ENCODE measurements at regions not wholly inside any gene's neighbourhood (a gene's known extent, or its start where the extent isn't known, plus 50 kb on each side); places are given as distances from the start of the nearest gene placed in this dataset.

DNA sequence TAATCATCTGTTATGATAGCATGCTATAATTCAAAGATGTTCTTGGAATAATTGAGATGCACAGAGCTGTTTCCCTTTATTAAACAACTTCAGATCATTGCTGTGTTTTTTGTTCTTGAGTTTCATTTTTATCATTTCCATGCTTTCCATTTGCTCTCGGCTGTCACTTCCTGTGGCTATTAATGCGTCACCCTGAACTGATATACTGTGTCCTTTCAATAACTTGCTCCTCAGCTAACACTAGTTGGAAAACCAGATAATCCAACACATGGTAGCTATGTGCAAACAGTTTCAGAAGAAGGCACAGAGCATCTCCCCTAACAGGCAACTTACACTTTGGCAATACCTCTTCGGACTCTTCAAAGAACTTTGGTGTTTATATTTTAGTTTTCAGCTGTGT lies 376.0 kb downstream of the GBA3 start:
- H3K27me3 ChIP-seq, result no peaks in the 10 kb centered on the region
- TF ChIP-seq, protein P1, sequence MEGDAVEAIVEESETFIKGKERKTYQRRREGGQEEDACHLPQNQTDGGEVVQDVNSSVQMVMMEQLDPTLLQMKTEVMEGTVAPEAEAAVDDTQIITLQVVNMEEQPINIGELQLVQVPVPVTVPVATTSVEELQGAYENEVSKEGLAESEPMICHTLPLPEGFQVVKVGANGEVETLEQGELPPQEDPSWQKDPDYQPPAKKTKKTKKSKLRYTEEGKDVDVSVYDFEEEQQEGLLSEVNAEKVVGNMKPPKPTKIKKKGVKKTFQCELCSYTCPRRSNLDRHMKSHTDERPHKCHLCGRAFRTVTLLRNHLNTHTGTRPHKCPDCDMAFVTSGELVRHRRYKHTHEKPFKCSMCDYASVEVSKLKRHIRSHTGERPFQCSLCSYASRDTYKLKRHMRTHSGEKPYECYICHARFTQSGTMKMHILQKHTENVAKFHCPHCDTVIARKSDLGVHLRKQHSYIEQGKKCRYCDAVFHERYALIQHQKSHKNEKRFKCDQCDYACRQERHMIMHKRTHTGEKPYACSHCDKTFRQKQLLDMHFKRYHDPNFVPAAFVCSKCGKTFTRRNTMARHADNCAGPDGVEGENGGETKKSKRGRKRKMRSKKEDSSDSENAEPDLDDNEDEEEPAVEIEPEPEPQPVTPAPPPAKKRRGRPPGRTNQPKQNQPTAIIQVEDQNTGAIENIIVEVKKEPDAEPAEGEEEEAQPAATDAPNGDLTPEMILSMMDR (IDR thresholded peaks at IDR 0.05; ENCODE audit: low read depth, low read length), result no peak
- DNase-seq, result no peak
- H3K9me3 ChIP-seq, result no peaks in the 10 kb centered on the region
- H3K36me3 ChIP-seq, result no peaks in the 10 kb centered on the region
- no peaks in the 10 kb centered on the region for H3K4me1 ChIP-seq
- no peak overlapping the region for H3K4me3 ChIP-seq (ENCODE audit: low read depth, low read length)

- Histone ChIP-seq H3K36me3 (no peaks in the 10 kb centered on the region), H3K4me1 (no peaks in the 10 kb centered on the region), H3K4me3 (ENCODE audit: low read depth, low read length) (no peak overlapping the region), H3K27me3 (no peaks in the 10 kb centered on the region), H3K9me3 (no peaks in the 10 kb centered on the region)
- DNase-seq, result no peak
- TF ChIP-seq, protein P1 (IDR thresholded peaks at IDR 0.05; ENCODE audit: low read depth, low read length), result no peak
Observed at GRCh38 chr4:23068287-23068686, 375.6 kb downstream of the GBA3 start.

- Histone ChIP-seq H3K9me3 (no peaks in the 10 kb centered on the region), H3K27me3 (no peaks in the 10 kb centered on the region), H3K4me3 (ENCODE audit: low read depth, low read length) (no peak overlapping the region), H3K4me1 (no peaks in the 10 kb centered on the region), H3K36me3 (no peaks in the 10 kb centered on the region)
- TF ChIP-seq, protein P1 (IDR thresholded peaks at IDR 0.05; ENCODE audit: low read depth, low read length), result no peak
- DNase-seq, result no peak
Observed at GRCh38 chr4:23062188-23062587, 369.5 kb downstream of the GBA3 start.

DNA sequence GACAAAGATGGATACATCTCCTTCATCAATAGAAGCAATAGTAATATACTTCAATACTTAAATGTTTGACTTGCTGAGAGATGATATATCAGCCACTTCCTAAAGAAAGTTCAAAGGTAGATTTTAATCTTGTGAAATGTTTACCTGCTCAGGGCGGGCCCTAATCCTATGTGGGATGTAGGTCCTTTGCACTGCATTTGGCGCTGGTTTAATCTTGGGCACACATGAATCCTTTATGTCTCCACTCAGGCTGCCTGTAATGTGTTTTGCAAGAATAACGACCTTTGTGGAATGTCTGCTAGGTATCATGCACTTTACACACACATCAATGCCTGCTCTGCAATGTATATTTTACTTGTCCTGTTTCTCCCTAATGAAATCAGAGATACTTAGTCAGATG lies 368.7 kb downstream of the GBA3 start:
- TF ChIP-seq, protein P1 (IDR thresholded peaks at IDR 0.05; ENCODE audit: low read depth, low read length), result no peak
- Histone ChIP-seq H3K9me3 (no peaks in the 10 kb centered on the region), H3K4me3 (ENCODE audit: low read depth, low read length) (no peak overlapping the region), H3K27me3 (no peaks in the 10 kb centered on the region), H3K4me1 (no peaks in the 10 kb centered on the region), H3K36me3 (no peaks in the 10 kb centered on the region)
- DNase-seq, result no peak

- no peak for DNase-seq
- no peaks in the 10 kb centered on the region for H3K27me3 ChIP-seq
- TF ChIP-seq, protein P1 (IDR thresholded peaks at IDR 0.05; ENCODE audit: low read depth, low read length), result no peak
- H3K9me3 ChIP-seq, result no peaks in the 10 kb centered on the region
- no peaks in the 10 kb centered on the region for H3K4me1 ChIP-seq
- H3K36me3 ChIP-seq, result no peaks in the 10 kb centered on the region
- no peak overlapping the region for H3K4me3 ChIP-seq (ENCODE audit: low read depth, low read length)
Observed at GRCh38 chr4:23060776-23061175, 368.0 kb downstream of the GBA3 start.

GRCh38 chr4:23058165-23058776 lies 365.5 kb downstream of the GBA3 start:
- H3K27me3 ChIP-seq, result no peaks in the 10 kb centered on the region
- TF ChIP-seq, protein P1 (IDR thresholded peaks at IDR 0.05; ENCODE audit: low read depth, low read length), result no peak
- no peak for DNase-seq
- H3K4me3 ChIP-seq (ENCODE audit: low read depth, low read length), result no peak overlapping the region
- no peaks in the 10 kb centered on the region for H3K9me3 ChIP-seq
- H3K4me1 ChIP-seq, result no peaks in the 10 kb centered on the region
- no peaks in the 10 kb centered on the region for H3K36me3 ChIP-seq

All from BE2C (cell line).